NCI-H2107 (cell line): ENCODE measurements at regions not wholly inside any gene's neighbourhood (a gene's known extent, or its start where the extent isn't known, plus 50 kb on each side); places are given as distances from the start of the nearest gene placed in this dataset.

Source experiments
- DNase-seq: peaks from one replicate; lab custom pipeline; 2025; lab: John Stamatoyannopoulos, UW

GRCh38 chr1:218025454-218025853, 259.6 kb upstream of the RRP15 start:
- no peak for DNase-seq

GRCh38 chr1:218027152-218027551, 257.9 kb upstream of the RRP15 start:
- no peak for DNase-seq

GRCh38 chr1:218030846-218031245, 254.2 kb upstream of the RRP15 start:
- no peak for DNase-seq

GRCh38 chr1:218031901-218032300, 253.2 kb upstream of the RRP15 start:
- no peak for DNase-seq

GRCh38 chr1:218034468-218034867, 250.6 kb upstream of the RRP15 start:
- DNase-seq = no peak

- DNase-seq = no peak
Measured at GRCh38 chr1:218048828-218049420, 236.2 kb upstream of the RRP15 start.

- no peak for DNase-seq
Measured at GRCh38 chr1:218049641-218050040, 235.5 kb upstream of the RRP15 start.

GRCh38 chr1:218058730-218059129, 226.4 kb upstream of the RRP15 start:
- no peak for DNase-seq

- DNase-seq = no peak
Measured at GRCh38 chr1:218064426-218064825, 220.7 kb upstream of the RRP15 start.

GRCh38 chr1:218066332-218066731, 218.8 kb upstream of the RRP15 start:
- no peak for DNase-seq

GRCh38 chr1:218068241-218068640, 216.9 kb upstream of the RRP15 start:
- DNase-seq = no peak

GRCh38 chr1:218069180-218069579, 215.9 kb upstream of the RRP15 start:
- DNase-seq = no peak

GRCh38 chr1:218073062-218073461, 212.0 kb upstream of the RRP15 start:
- DNase-seq = no peak

- DNase-seq = no peak
Measured at GRCh38 chr1:218078916-218079315, 206.2 kb upstream of the RRP15 start.

- DNase-seq = no peak
Measured at GRCh38 chr1:218079347-218079746, 205.7 kb upstream of the RRP15 start.

- no peak for DNase-seq
Measured at GRCh38 chr1:218079820-218080219, 205.3 kb upstream of the RRP15 start.

- DNase-seq = no peak
Measured at GRCh38 chr1:218080863-218081262, 204.2 kb upstream of the RRP15 start.

- no peak for DNase-seq
Measured at GRCh38 chr1:218081358-218081757, 203.7 kb upstream of the RRP15 start.

GRCh38 chr1:218090459-218090858, 194.6 kb upstream of the RRP15 start:
- DNase-seq = no peak

GRCh38 chr1:218101409-218101808, 183.7 kb upstream of the RRP15 start:
- DNase-seq = no peak

GRCh38 chr1:218108034-218108433, 177.1 kb upstream of the RRP15 start:
- no peak for DNase-seq

- DNase-seq = no peak
Measured at GRCh38 chr1:218112862-218113261, 172.2 kb upstream of the RRP15 start.

GRCh38 chr1:218123968-218124367, 161.1 kb upstream of the RRP15 start:
- no peak for DNase-seq

GRCh38 chr1:218135371-218135770, 149.7 kb upstream of the RRP15 start:
- no peak for DNase-seq

- no peak for DNase-seq
Measured at GRCh38 chr1:218139761-218140160, 145.3 kb upstream of the RRP15 start.
